Bronchial epithelial cell (primary cell): ENCODE measurements at regions not wholly inside any gene's neighbourhood (a gene's known extent, or its start where the extent isn't known, plus 50 kb on each side); places are given as distances from the start of the nearest gene placed in this dataset.
"Not testable (repeated sequence)": the region's sequence is repeated elsewhere in the genome, so short reads cannot be mapped to it uniquely, and the experiment has no call there.

Experiments
- DNase-seq: peaks from one replicate; pipeline ENCODE4 v3.0.0-alpha.2; 2010; ENCODE audit warnings: low read depth
- FAIRE-seq: peaks from 2 replicates; lab custom pipeline; 2011; peaks lifted over from hg19 to GRCh38; lab: Jason Lieb, UNC
- H3K27me3 ChIP-seq: 2 replicates; pipeline ENCODE4 v1.5.1; 2011; ENCODE audit warnings: low read length; ENCODE audit not compliant: control insufficient read depth, insufficient read depth
- H3K36me3 ChIP-seq: 2 replicates; pipeline ENCODE4 v1.5.1; 2011; ENCODE audit warnings: low read length; ENCODE audit not compliant: control insufficient read depth, insufficient read depth
- H3K4me3 ChIP-seq: 2 replicates; pipeline ENCODE4 v1.5.1; 2011; ENCODE audit warnings: mild to moderate bottlenecking, low read depth, low read length, control low read depth
- TF ChIP-seq, protein P1 (sequence below): IDR thresholded peaks from 2 replicates; pipeline ENCODE4 v1.5.1; 2011; ENCODE audit warnings: mild to moderate bottlenecking, moderate library complexity, low read length, control low read depth, inconsistent platforms; ENCODE audit not compliant: insufficient read depth, severe bottlenecking

DNA sequence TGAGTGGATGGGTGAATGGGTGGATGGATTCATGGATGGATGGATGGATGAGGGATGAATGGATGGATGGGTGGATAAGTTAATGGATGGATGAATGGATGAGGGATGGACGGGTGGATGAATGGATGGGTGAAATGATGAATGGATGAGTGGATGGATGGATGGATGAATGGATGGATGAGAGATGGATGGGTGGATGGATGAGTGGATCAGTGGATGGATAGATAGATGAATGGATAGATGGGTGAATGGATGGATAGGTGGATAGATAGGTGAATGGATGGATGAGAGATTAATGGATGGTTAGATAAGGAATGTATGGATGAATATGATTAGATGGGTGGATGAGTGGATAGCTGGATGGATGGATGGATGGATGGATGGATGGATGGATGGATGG, 313.5 kb downstream of the NPHP4 start:
- no peaks in the 10 kb centered on the region for H3K36me3 ChIP-seq
- H3K27me3 ChIP-seq, result no peaks in the 10 kb centered on the region
- FAIRE-seq (no peak), DNase-seq (no peak)
- TF ChIP-seq, protein P1, sequence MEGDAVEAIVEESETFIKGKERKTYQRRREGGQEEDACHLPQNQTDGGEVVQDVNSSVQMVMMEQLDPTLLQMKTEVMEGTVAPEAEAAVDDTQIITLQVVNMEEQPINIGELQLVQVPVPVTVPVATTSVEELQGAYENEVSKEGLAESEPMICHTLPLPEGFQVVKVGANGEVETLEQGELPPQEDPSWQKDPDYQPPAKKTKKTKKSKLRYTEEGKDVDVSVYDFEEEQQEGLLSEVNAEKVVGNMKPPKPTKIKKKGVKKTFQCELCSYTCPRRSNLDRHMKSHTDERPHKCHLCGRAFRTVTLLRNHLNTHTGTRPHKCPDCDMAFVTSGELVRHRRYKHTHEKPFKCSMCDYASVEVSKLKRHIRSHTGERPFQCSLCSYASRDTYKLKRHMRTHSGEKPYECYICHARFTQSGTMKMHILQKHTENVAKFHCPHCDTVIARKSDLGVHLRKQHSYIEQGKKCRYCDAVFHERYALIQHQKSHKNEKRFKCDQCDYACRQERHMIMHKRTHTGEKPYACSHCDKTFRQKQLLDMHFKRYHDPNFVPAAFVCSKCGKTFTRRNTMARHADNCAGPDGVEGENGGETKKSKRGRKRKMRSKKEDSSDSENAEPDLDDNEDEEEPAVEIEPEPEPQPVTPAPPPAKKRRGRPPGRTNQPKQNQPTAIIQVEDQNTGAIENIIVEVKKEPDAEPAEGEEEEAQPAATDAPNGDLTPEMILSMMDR, result no peak
- H3K4me3 ChIP-seq, result no peak overlapping the region

DNA sequence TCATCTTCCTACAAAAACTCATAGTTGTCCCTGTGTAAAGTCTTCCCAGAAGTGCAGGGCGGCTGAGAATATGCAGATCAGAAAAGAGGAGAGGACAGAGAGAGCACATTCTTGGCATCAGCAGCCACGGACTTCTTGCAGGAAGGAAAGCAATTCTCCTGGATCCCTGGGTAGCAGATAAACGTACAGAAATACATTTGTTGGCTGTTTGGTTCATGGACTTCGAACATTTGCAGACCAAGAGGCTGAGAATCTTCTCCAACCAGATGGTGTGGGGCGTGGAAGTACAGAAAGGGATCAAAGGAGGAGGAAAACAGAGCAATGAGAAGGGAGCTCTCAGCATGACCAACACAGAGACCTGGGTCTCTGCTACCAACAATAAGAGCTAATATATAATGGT, 319.9 kb downstream of the NPHP4 start:
- H3K27me3 ChIP-seq, H3K4me3 ChIP-seq, H3K36me3 ChIP-seq, DNase-seq: not testable (repeated sequence)
- peak; percentile 99 for FAIRE-seq

DNA sequence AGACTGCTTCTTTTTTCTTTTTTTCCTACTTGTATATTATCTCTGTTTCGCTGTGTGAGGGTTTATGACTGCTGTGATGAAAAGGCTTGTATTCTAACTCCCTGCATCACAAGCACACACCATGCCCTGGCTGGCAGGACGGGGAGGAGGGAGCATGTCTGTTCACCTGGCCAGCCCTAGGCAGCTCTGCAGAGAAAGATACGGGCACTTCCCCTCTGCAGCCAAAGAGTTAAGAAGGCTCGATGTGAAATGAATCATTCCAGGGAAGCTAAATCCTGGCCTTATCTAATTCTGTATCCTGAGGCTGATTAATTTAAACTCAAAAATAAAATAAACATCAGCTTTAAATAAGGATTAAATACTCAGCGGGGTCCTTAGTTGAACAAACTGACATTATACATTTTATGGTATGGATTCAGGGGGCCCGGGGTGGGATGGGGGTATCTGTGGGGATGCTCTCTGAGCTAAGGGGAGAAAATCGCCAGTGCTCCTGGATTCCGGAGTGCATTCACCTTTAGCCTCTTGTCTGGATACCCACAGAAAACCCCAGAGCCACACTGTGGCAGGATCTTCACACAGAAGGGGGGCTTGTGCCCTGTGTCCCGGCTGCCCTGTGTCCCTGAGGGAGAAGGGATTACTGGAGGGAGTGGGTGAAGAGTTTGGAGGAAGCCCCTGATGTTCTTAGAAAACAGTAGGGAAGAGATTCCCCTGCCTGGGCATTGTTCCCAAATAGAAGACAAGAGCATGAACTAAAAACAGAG, 321.5 kb downstream of the NPHP4 start:
- H3K27me3 ChIP-seq, result no peaks in the 10 kb centered on the region
- H3K4me3 ChIP-seq, result no peak overlapping the region
- no peak for DNase-seq
- TF ChIP-seq, protein P1, result no peak
- H3K36me3 ChIP-seq, result no peaks in the 10 kb centered on the region
- no peak for FAIRE-seq

DNA sequence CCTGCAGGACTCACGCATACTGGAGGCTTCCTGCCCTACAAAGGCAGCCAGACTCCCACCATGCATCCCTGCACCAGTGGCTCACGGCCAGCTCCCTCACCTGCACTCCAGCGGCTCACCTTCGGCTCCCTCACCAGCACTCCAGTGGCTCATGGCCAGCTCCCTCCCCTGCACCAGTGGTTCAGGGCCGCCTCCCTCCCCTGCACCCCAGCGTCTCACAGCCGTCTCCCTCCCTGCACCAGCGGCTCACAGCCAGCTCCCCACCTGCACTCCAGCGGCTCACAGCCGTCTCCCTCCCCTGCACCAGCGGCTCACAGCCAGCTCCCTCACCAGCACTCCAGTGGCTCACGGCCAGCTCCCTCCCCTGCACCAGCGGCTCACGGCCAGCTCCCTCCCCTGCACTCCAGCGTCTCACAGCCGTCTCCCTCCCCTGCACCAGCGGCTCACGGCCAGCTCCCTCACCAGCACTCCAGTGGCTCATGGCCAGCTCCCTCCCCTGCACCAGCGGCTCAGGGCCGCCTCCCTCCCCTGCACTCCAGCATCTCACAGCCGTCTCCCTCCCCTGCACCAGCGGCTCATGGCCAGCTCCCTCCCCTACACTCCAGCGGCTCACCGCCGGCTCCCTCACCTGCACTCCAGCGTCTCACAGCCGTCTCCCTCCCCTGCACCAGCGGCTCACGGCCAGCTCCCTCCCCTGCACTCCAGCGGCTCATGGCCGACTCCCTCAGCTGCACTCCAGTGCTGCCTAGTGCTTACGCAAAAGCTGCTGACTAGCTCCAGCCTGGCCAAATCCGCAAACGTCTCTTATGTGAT, 324.5 kb downstream of the NPHP4 start:
- Histone ChIP-seq H3K4me3 (no peak overlapping the region), H3K27me3 (no peaks in the 10 kb centered on the region), H3K36me3 (no peaks in the 10 kb centered on the region)
- TF ChIP-seq, protein P1, result no peak
- FAIRE-seq, result no peak
- DNase-seq, result no peak

DNA sequence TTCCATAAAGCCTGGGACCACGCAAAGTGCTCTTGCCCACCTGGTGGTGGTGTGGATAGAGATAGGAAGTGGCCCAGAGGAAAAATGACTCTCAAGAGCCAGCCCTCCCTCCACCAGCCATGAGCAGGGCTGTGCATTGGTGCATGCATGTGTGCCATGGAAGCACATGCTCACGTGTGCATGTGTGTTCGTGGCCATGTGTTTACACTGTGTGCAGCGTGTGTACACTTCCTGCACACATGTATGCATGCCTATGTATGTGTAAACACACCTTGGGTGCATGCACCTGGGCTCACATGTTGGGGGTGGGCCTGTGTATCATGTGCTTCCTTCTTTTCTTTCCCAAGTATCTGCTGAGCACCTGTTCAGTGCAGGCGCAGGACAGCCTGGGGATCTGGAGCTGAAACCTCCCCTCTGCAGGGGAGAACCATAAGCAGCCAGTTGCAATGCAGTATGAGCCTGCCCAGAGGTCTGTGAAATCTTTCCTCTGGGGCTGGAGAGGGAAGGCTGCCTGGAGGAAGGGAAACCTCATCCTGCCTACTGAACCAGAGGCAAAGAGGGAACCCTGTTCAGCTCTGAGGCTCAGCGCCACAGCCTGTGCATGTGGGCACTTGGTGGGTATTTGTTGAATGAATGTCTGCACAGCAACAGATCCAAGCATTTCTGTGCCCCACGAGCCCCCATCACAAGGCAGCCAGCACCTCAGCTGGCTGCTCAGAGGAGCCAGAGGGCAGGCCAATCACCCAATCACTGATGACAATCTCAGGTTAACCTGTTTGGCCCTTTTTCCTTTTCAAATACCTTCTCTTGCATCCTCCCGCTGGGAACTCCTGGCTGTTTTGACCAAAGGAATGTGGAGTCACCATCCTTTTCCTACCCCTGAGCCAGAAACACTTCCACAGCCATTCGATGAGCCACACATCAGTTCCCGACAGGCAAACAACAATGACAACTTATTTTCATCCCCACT, 327.0 kb downstream of the NPHP4 start:
- FAIRE-seq, result peak; percentile 99
- TF ChIP-seq, protein P1, result no peak
- H3K36me3 ChIP-seq, result no peaks in the 10 kb centered on the region
- no peak for DNase-seq
- H3K27me3 ChIP-seq, result no peaks in the 10 kb centered on the region
- no peak overlapping the region for H3K4me3 ChIP-seq
